Peyer's patch (tissue), 4 donors: ENCODE measurements at regions not wholly inside any gene's neighbourhood (a gene's known extent, or its start where the extent isn't known, plus 50 kb on each side); places are given as distances from the start of the nearest gene placed in this dataset.

Source experiments
- CTCF ChIP-seq, 6 experiments: fragments of 450-650 bp in 4 of 6; fragments of 200-600 bp in 2 of 6; sonication (generic) in 1 of 6; IDR thresholded peaks; one replicate each; pipeline ENCODE4 v1.5.1; 2017 to 2019; ENCODE audit warnings: antibody characterized with exemption in 6 of 6, mild to moderate bottlenecking in 3 of 6, moderate library complexity in 1 of 6
- POLR2A ChIP-seq, 2 donors: fragments of 450-650 bp; IDR thresholded peaks; one replicate each; pipeline ENCODE4 v1.5.1; 2017; ENCODE audit warnings: antibody characterized with exemption in 2 of 2, mild to moderate bottlenecking in 2 of 2, moderate library complexity in 2 of 2

GRCh38 chr9:80400624-80401230 is 829.0 kb downstream of the TLE4 start:
- no peak for TF ChIP-seq POLR2A (IDR thresholded peaks at IDR 0.05)
- TF ChIP-seq CTCF (IDR thresholded peaks at IDR 0.05), result no peak
